ENCODE measurements at regions not wholly inside any gene's neighbourhood (a gene's known extent, or its start where the extent isn't known, plus 50 kb on each side); places are given as distances from the start of the nearest gene placed in this dataset.
"Not testable (repeated sequence)": the region's sequence is repeated elsewhere in the genome, so short reads cannot be mapped to it uniquely, and the experiment has no call there.

GRCh38 chr14:84859116-84859515 is 670.8 kb upstream of the FLRT2 start:
- DNase-seq (ENCODE audit: low spot score) = no peak

- no peak for DNase-seq (ENCODE audit: low spot score)
These were observed 665.2 kb upstream of the FLRT2 start for GRCh38 chr14:84864548-84865271.

GRCh38 chr14:84871734-84872133 is 658.2 kb upstream of the FLRT2 start:
- no peak for DNase-seq (ENCODE audit: low spot score)

- no peak for DNase-seq (ENCODE audit: low spot score)
These were observed 655.5 kb upstream of the FLRT2 start for GRCh38 chr14:84874436-84874835.

- no peak for DNase-seq (ENCODE audit: low spot score)
These were observed 652.9 kb upstream of the FLRT2 start for GRCh38 chr14:84877061-84877460.

- DNase-seq (ENCODE audit: low spot score) = no peak
These were observed 647.1 kb upstream of the FLRT2 start for GRCh38 chr14:84882830-84883229.

- DNase-seq (ENCODE audit: low spot score) = no peak
These were observed 644.9 kb upstream of the FLRT2 start for GRCh38 chr14:84885061-84885460.

- no peak for DNase-seq (ENCODE audit: low spot score)
These were observed 638.5 kb upstream of the FLRT2 start for GRCh38 chr14:84891404-84891803.

GRCh38 chr14:84894254-84894653 is 635.7 kb upstream of the FLRT2 start:
- DNase-seq (ENCODE audit: low spot score) = no peak

GRCh38 chr14:84922370-84922769 is 607.6 kb upstream of the FLRT2 start:
- DNase-seq (ENCODE audit: low spot score) = no peak

GRCh38 chr14:84926656-84927055 is 603.3 kb upstream of the FLRT2 start:
- no peak for DNase-seq (ENCODE audit: low spot score)

GRCh38 chr14:84927096-84927827 is 602.7 kb upstream of the FLRT2 start:
- no peak for DNase-seq (ENCODE audit: low spot score)

- DNase-seq (ENCODE audit: low spot score) = no peak
These were observed 600.9 kb upstream of the FLRT2 start for GRCh38 chr14:84929086-84929485.

GRCh38 chr14:84929834-84930233 is 600.1 kb upstream of the FLRT2 start:
- DNase-seq (ENCODE audit: low spot score) = no peak

GRCh38 chr14:84937016-84937415 is 592.9 kb upstream of the FLRT2 start:
- no peak for DNase-seq (ENCODE audit: low spot score)

- no peak for DNase-seq (ENCODE audit: low spot score)
These were observed 592.5 kb upstream of the FLRT2 start for GRCh38 chr14:84937449-84937848.

- not testable (repeated sequence) for DNase-seq (ENCODE audit: low spot score)
These were observed 585.0 kb upstream of the FLRT2 start for GRCh38 chr14:84944901-84945300.

- DNase-seq (ENCODE audit: low spot score) = no peak
These were observed 570.0 kb upstream of the FLRT2 start for GRCh38 chr14:84959851-84960520.

- DNase-seq (ENCODE audit: low spot score) = no peak
These were observed 568.3 kb upstream of the FLRT2 start for GRCh38 chr14:84961637-84962036.

GRCh38 chr14:84963518-84963917 is 566.4 kb upstream of the FLRT2 start:
- DNase-seq (ENCODE audit: low spot score) = no peak

GRCh38 chr14:84965279-84965678 is 564.7 kb upstream of the FLRT2 start:
- DNase-seq (ENCODE audit: low spot score) = no peak

- peak; percentile 3 for DNase-seq (ENCODE audit: low spot score)
These were observed 560.4 kb upstream of the FLRT2 start for GRCh38 chr14:84969501-84969900.

Measured in H4 (cell line).